Neural cell (in vitro differentiated cells): ENCODE measurements at regions not wholly inside any gene's neighbourhood (a gene's known extent, or its start where the extent isn't known, plus 50 kb on each side); places are given as distances from the start of the nearest gene placed in this dataset.

Experiments
- H2AFZ ChIP-seq: fragments of 200-600, 300-800 bp; sonication (generic), shearing (Covaris generic); 2 replicates; pipeline ENCODE4 v1.6.0; 2014; ENCODE audit warnings: low read depth, mild to moderate bottlenecking, antibody characterized with exemption, low read length, moderate library complexity
- H3F3A ChIP-seq: fragments of 200-600 bp; shearing (Covaris generic); 2 replicates; pipeline ENCODE4 v1.6.1; 2016; ENCODE audit warnings: mild to moderate bottlenecking, moderate library complexity, mixed read lengths, antibody characterized with exemption, low read length; ENCODE audit not compliant: insufficient read depth, poor library complexity, severe bottlenecking
- H3K27ac ChIP-seq: fragments of 200-600, 300-800 bp; sonication (generic), shearing (Covaris generic); 2 replicates; pipeline ENCODE4 v1.5.1; 2014; ENCODE audit warnings: mild to moderate bottlenecking, low read length, moderate library complexity
- H3K27me3 ChIP-seq: fragments of 300-800, 200-600 bp; sonication (generic), shearing (Covaris generic); 2 replicates; pipeline ENCODE4 v1.6.0; 2014; ENCODE audit warnings: mild to moderate bottlenecking, low read depth, low read length, moderate library complexity; ENCODE audit not compliant: insufficient read depth
- H3K36me3 ChIP-seq: fragments of 300-800, 200-600 bp; sonication (generic), shearing (Covaris generic); 2 replicates; pipeline ENCODE4 v1.5.1; 2014; ENCODE audit warnings: mild to moderate bottlenecking, antibody characterized with exemption, low read length, moderate library complexity; ENCODE audit not compliant: insufficient read depth
- H3K4me2 ChIP-seq: fragments of 300-800, 200-600 bp; sonication (generic), shearing (Covaris generic); 2 replicates; pipeline ENCODE4 v1.6.0; 2014; ENCODE audit warnings: mild to moderate bottlenecking, low read length
- H3K4me3 ChIP-seq: fragments of 300-800, 200-600 bp; sonication (generic), shearing (Covaris generic); 2 replicates; pipeline ENCODE4 v1.5.1; 2014; ENCODE audit warnings: mild to moderate bottlenecking, low read length, moderate library complexity
- H3K79me2 ChIP-seq: fragments of 200-600 bp; shearing (Covaris generic); replicated peaks from 2 replicates; pipeline ENCODE4 v1.6.0; 2014; ENCODE audit warnings: mild to moderate bottlenecking, low read length, moderate library complexity; ENCODE audit not compliant: insufficient read depth
- H3K9ac ChIP-seq: fragments of 300-800, 200-600 bp; sonication (generic), shearing (Covaris generic); 2 replicates; pipeline ENCODE4 v1.6.1; 2016; ENCODE audit warnings: mild to moderate bottlenecking, low read length, mixed read lengths
- H3K9me2 ChIP-seq: fragments of 200-600 bp; shearing (Covaris generic); 2 replicates; pipeline ENCODE4 v1.6.1; 2016; ENCODE audit warnings: mild to moderate bottlenecking, low read length, mixed read lengths; ENCODE audit not compliant: insufficient read depth
- H3K9me3 ChIP-seq: fragments of 200-600, 300-800 bp; sonication (generic), shearing (Covaris generic); 2 replicates; pipeline ENCODE4 v1.6.1; 2016; ENCODE audit warnings: mild to moderate bottlenecking, mixed run types, low read length, moderate library complexity, mixed read lengths
- H4K20me1 ChIP-seq: fragments of 200-600 bp; shearing (Covaris generic); 2 replicates; pipeline ENCODE4 v1.6.1; 2016; ENCODE audit warnings: mild to moderate bottlenecking, mixed run types; ENCODE audit not compliant: insufficient read depth
- EP300 ChIP-seq: fragments of 450-650 bp; conservative IDR thresholded peaks from 2 replicates; pipeline ENCODE4 v1.6.1; 2014; ENCODE audit warnings: antibody characterized with exemption, mild to moderate bottlenecking, moderate library complexity; ENCODE audit not compliant: poor library complexity, severe bottlenecking
- EZH2 ChIP-seq: fragments of 200-600, 300-800 bp; shearing (Covaris generic), sonication (generic); IDR thresholded peaks from 2 replicates; pipeline ENCODE4 v1.6.1; 2014; ENCODE audit warnings: antibody characterized with exemption, low read length, borderline replicate concordance, mild to moderate bottlenecking; ENCODE audit not compliant: insufficient read depth, poor library complexity, severe bottlenecking
- MXI1 ChIP-seq: fragments of 450-650 bp; conservative IDR thresholded peaks from 2 replicates; pipeline ENCODE4 v1.6.1; 2014; ENCODE audit warnings: antibody characterized with exemption, mild to moderate bottlenecking; ENCODE audit not compliant: poor library complexity, severe bottlenecking
- POLR2AphosphoS5 ChIP-seq: IDR thresholded peaks from 2 replicates; pipeline ENCODE4 v1.6.1; 2012
- RAD21 ChIP-seq: fragments of 450-650 bp; conservative IDR thresholded peaks from 2 replicates; pipeline ENCODE4 v1.6.1; 2014; ENCODE audit warnings: antibody characterized with exemption, mild to moderate bottlenecking, moderate library complexity
- SMC3 ChIP-seq: fragments of 450-650 bp; conservative IDR thresholded peaks from 2 replicates; pipeline ENCODE4 v1.6.1; 2014; ENCODE audit warnings: antibody characterized with exemption, mild to moderate bottlenecking, moderate library complexity; ENCODE audit not compliant: poor library complexity
- TAF1 ChIP-seq: IDR thresholded peaks from 2 replicates; pipeline ENCODE4 v1.6.1; 2012; ENCODE audit warnings: low read depth
- TF ChIP-seq, protein P1 (sequence below): IDR thresholded peaks from 2 replicates; pipeline ENCODE4 v1.6.1; 2012; ENCODE audit warnings: borderline replicate concordance
- TF ChIP-seq, protein P2 (sequence below): fragments of 450-650 bp; IDR thresholded peaks from 2 replicates; pipeline ENCODE4 v1.5.1; 2014; ENCODE audit warnings: antibody characterized with exemption, mild to moderate bottlenecking, moderate library complexity; ENCODE audit not compliant: poor library complexity, severe bottlenecking

DNA sequence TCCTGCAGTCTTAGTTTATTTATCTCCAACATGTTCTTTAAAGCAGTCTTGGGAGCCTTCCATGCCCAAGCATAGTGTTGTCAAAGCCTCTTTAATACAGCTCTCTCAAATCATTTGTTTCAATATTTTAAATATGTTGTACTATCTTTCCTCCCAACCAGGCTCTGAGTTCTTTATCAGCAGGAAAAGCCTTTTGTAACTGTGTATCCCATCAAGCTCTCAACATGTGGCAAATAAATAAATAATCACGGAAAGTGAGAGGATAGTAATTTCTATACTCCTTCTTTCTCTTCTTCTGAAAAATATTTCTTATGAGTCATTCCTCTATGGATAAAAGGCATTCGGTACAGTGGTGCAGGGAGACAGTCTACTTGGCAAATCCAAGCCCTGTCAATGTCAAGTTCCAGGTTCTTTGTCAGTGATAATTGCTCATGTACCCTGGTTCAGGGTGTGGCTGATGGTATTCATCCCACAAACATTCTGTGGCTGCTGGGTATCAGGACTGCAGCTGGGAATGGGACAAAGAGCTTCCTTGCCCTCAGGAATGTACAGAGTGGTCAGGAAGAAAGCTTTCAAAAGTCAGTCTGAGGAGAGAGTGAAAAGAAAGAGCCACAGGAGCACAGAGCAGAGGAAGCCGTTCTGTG, 384.3 kb downstream of the EFNB2 start:
- no peaks in the 10 kb centered on the region for H3F3A ChIP-seq
- no peak overlapping the region for H2AFZ ChIP-seq
- no peaks in the 10 kb centered on the region for H3K9me2 ChIP-seq
- H3K36me3 ChIP-seq = no peaks in the 10 kb centered on the region
- H3K27me3 ChIP-seq = no peaks in the 10 kb centered on the region
- no peak overlapping the region for H3K4me3 ChIP-seq
- no peaks in the 10 kb centered on the region for H3K9me3 ChIP-seq
- no peaks in the 10 kb centered on the region for H4K20me1 ChIP-seq
- TF ChIP-seq, protein P1, sequence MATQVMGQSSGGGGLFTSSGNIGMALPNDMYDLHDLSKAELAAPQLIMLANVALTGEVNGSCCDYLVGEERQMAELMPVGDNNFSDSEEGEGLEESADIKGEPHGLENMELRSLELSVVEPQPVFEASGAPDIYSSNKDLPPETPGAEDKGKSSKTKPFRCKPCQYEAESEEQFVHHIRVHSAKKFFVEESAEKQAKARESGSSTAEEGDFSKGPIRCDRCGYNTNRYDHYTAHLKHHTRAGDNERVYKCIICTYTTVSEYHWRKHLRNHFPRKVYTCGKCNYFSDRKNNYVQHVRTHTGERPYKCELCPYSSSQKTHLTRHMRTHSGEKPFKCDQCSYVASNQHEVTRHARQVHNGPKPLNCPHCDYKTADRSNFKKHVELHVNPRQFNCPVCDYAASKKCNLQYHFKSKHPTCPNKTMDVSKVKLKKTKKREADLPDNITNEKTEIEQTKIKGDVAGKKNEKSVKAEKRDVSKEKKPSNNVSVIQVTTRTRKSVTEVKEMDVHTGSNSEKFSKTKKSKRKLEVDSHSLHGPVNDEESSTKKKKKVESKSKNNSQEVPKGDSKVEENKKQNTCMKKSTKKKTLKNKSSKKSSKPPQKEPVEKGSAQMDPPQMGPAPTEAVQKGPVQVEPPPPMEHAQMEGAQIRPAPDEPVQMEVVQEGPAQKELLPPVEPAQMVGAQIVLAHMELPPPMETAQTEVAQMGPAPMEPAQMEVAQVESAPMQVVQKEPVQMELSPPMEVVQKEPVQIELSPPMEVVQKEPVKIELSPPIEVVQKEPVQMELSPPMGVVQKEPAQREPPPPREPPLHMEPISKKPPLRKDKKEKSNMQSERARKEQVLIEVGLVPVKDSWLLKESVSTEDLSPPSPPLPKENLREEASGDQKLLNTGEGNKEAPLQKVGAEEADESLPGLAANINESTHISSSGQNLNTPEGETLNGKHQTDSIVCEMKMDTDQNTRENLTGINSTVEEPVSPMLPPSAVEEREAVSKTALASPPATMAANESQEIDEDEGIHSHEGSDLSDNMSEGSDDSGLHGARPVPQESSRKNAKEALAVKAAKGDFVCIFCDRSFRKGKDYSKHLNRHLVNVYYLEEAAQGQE = no peak
- TF ChIP-seq EP300 (no peak), TAF1 (no peak), EZH2 (no peak), RAD21 (no peak), MXI1 (no peak), POLR2AphosphoS5 (no peak), SMC3 (no peak)
- TF ChIP-seq, protein P2, sequence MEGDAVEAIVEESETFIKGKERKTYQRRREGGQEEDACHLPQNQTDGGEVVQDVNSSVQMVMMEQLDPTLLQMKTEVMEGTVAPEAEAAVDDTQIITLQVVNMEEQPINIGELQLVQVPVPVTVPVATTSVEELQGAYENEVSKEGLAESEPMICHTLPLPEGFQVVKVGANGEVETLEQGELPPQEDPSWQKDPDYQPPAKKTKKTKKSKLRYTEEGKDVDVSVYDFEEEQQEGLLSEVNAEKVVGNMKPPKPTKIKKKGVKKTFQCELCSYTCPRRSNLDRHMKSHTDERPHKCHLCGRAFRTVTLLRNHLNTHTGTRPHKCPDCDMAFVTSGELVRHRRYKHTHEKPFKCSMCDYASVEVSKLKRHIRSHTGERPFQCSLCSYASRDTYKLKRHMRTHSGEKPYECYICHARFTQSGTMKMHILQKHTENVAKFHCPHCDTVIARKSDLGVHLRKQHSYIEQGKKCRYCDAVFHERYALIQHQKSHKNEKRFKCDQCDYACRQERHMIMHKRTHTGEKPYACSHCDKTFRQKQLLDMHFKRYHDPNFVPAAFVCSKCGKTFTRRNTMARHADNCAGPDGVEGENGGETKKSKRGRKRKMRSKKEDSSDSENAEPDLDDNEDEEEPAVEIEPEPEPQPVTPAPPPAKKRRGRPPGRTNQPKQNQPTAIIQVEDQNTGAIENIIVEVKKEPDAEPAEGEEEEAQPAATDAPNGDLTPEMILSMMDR = no peak
- no peak overlapping the region for H3K4me2 ChIP-seq
- H3K79me2 ChIP-seq = no peaks in the 10 kb centered on the region
- H3K27ac ChIP-seq = no peak overlapping the region
- H3K9ac ChIP-seq = no peak overlapping the region

DNA sequence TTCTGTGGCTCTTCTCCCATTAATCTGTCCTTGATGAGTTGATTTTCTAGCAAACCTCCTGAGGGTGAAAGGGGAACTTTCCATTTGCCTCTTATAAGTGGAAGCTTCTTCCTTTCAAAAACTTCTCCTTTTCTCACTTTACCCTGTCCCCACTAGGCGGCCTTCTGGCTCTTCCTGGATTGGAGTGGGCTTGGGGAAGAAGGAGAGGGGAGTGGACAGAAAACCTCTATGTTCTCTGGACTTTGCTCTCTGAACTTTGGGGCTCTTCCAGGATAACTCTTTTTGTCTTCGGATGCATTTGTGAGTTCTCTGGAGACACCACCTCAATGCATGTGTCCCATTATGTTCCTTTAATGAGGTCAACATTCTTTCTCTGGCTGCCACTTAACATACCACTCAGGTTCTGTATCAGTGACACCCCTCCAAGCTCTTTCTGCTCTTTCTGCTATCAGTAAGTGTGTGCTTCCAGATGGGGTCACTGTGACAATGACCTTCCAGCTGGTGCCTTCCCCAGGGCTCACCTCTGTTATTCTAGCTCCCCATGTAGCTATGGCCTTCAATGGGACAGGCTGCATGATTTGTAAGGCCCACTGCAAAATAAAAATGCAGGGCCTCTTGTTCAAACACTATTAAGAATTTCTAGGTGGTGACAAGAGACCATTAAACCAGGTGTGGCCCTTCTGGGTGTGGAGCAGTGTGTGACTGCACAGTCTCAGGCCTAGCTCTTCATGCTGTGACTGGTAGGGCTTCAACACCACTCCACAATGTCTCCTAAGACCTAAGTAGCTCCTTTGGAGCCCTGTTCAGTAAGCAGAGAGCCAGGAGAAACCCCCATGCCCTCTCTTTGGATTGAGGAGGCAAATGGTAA, 389.2 kb downstream of the EFNB2 start:
- Histone ChIP-seq H3K4me3 (no peak overlapping the region), H3F3A (no peaks in the 10 kb centered on the region), H3K27me3 (no peaks in the 10 kb centered on the region), H3K79me2 (no peaks in the 10 kb centered on the region), H3K36me3 (no peaks in the 10 kb centered on the region), H2AFZ (no peak overlapping the region), H3K9me3 (no peaks in the 10 kb centered on the region), H3K4me2 (no peak overlapping the region), H3K27ac (no peak overlapping the region), H3K9ac (no peak overlapping the region), H4K20me1 (no peaks in the 10 kb centered on the region), H3K9me2 (no peaks in the 10 kb centered on the region)
- TF ChIP-seq EP300 (no peak), RAD21 (no peak), SMC3 (no peak), POLR2AphosphoS5 (no peak), EZH2 (no peak), MXI1 (no peak), TAF1 (no peak)
- TF ChIP-seq, protein P1 = no peak
- TF ChIP-seq, protein P2 = no peak
